Adrenal gland (tissue), 9 donors: ENCODE measurements at regions not wholly inside any gene's neighbourhood (a gene's known extent, or its start where the extent isn't known, plus 50 kb on each side); places are given as distances from the start of the nearest gene placed in this dataset.

Experiments
- DNase-seq, 7 donors: peaks; one replicate each; pipeline ENCODE4 v3.0.0-alpha.2; 2019 to 2020
- H3K27ac ChIP-seq, 5 donors: fragments of 200-600 bp; sonication (generic) in 4 of 5; 1 replicate in 3 of 5; 2 replicates in 2 of 5; pipeline versions ENCODE4 v1.5.1 to v1.8.0; 2016 to 2020; ENCODE audit warnings: mild to moderate bottlenecking in 1 of 5
- H3K27me3 ChIP-seq: fragments of 200-600 bp; 2 replicates; pipeline ENCODE4 v1.8.0; 2021
- H3K36me3 ChIP-seq, 2 donors: fragments of 200-600 bp; replicated peaks in 1 of 2; 1 replicate in 1 of 2; 2 replicates in 1 of 2; pipeline versions ENCODE4 v1.5.1 to v1.8.0; 2018 to 2022
- H3K4me1 ChIP-seq, 2 donors: fragments of 200-600 bp; replicated peaks in 1 of 2; 1 replicate in 1 of 2; 2 replicates in 1 of 2; pipeline versions ENCODE4 v1.5.1 to v1.8.0; 2018 to 2021
- H3K4me3 ChIP-seq, 4 donors: fragments of 200-600 bp; sonication (generic) in 3 of 4; one replicate each; pipeline ENCODE4 v1.5.1; 2016 to 2018
- H3K9me3 ChIP-seq, 3 donors: fragments of 200-600 bp; sonication (generic) in 1 of 3; replicated peaks in 1 of 3; 1 replicate in 2 of 3; 2 replicates in 1 of 3; pipeline versions ENCODE4 v1.5.1 to v1.8.0; 2016 to 2021
- POLR2A ChIP-seq, 2 donors: fragments of 450-650 bp; IDR thresholded peaks; one replicate each; pipeline ENCODE4 v1.6.1; 2017; ENCODE audit warnings: antibody characterized with exemption in 2 of 2, mild to moderate bottlenecking in 2 of 2, moderate library complexity in 1 of 2
- WGBS, 4 donors: extraction: QIAGEN DNeasy Blood & Tissue Kit in 2 of 4; methylation state at CpG; one replicate each; pipeline versions ENCODE4 v1.1.5 to v1.1.7; 2013 to 2017; 5-methylcytosine and 5-hydroxymethylcytosine counted together
- intact Hi-C, 2 donors: fragments of 100-400 bp; cut with DNase I; formaldehyde crosslinking; loops; one replicate each; pipeline versions ENCODE4 v1.14.1 to v1.15.0; 2022 to 2023
- TF ChIP-seq, protein P1 (sequence below), 6 experiments: fragments of 450-650 bp in 4 of 6; fragments of 200-600 bp in 2 of 6; sonication (generic) in 1 of 6; IDR thresholded peaks; 1 replicate in 5 of 6; 2 replicates in 1 of 6; pipeline versions ENCODE4 v1.5.1 to v1.8.0; 2016 to 2021; ENCODE audit warnings: antibody characterized with exemption in 6 of 6, mild to moderate bottlenecking in 2 of 6, moderate library complexity in 1 of 6
- donor health status: healthy with polysubstance abuse.
- donor health status: Bipolar disorder and iron deficiency.
- donor health status: DM: yes; HTN: yes; CAD: no.
- donor health status: DM: no; HTN: no; CAD: no.
- donor health status: DM: no; HTN: no; CAD: no.

DNA sequence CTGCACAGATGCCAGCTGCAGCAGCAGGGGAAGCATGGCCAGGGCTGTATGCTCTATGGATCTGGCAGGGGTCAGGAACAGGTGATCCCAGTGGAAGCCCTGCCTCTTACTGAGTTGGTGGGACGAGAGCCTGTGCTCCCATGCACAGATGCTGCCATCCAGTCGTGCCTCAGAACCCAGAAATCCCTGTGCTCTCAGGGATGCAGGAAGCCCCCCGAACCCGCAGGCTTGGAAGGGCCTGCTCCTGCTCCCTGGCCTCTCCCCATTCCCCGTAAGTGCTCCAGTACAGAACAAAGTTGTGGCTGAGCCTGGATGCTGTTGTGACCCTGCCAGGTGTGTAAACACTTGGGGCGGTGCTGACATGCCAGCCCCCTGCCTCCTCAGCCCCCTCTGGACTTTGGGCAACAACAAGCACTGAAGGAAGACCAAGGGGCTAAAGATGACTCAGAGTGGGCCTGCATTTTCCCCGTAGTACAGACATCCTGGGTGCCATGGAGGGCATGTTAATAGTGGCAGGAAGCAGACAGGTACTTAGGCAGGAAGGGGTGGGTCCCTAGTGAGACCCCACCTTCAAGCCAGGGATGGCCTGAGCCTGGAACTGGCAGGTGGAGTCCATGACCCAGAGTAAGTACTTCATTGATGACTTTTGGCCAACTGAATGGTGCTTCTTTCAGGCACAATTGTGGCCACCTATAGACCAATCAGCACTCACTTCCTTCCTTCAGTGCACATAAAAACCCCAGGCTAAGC lies 1640.7 kb downstream of the C4orf33 start:
- TF ChIP-seq, protein P1, sequence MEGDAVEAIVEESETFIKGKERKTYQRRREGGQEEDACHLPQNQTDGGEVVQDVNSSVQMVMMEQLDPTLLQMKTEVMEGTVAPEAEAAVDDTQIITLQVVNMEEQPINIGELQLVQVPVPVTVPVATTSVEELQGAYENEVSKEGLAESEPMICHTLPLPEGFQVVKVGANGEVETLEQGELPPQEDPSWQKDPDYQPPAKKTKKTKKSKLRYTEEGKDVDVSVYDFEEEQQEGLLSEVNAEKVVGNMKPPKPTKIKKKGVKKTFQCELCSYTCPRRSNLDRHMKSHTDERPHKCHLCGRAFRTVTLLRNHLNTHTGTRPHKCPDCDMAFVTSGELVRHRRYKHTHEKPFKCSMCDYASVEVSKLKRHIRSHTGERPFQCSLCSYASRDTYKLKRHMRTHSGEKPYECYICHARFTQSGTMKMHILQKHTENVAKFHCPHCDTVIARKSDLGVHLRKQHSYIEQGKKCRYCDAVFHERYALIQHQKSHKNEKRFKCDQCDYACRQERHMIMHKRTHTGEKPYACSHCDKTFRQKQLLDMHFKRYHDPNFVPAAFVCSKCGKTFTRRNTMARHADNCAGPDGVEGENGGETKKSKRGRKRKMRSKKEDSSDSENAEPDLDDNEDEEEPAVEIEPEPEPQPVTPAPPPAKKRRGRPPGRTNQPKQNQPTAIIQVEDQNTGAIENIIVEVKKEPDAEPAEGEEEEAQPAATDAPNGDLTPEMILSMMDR (IDR thresholded peaks at IDR 0.05), result no peak
- TF ChIP-seq POLR2A (IDR thresholded peaks at IDR 0.05), result no peak
- intact Hi-C loops, result no loop called here
- DNase-seq, result no peak
- Histone ChIP-seq H3K9me3 (no peaks in the 10 kb centered on the region), H3K4me3 (no peak overlapping the region), H3K36me3 (no peaks in the 10 kb centered on the region), H3K27me3 (no peaks in the 10 kb centered on the region), H3K4me1 (no peaks in the 10 kb centered on the region), H3K27ac (no peak overlapping the region)
- 74 to 80% (median 78%) methylated on average over 5 to 7 of the region's 7 CpGs for WGBS, 4 donors

DNA sequence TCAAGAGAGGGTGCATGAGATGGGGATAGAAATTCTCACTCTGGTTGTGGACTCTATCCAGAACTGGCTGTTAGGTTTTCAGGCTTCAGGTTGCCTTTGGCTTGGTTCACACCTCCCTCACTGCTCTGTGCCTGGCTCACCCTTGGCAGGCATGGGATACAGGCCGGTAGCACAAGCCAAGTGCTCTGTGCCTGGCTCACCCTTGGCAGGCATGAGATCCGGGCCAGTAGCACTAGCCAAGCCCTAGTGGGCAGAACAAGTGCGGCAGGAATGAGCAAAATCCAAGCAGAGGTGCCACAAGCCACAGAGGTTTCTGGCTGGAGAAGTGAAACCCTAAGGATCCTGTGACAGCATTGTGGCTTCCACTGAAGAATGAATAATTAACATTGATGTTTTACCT lies 1642.3 kb downstream of the C4orf33 start:
- no peaks in the 10 kb centered on the region for H3K27me3 ChIP-seq
- WGBS, 4 donors, result 58 to 76% (median 69%) methylated on average over 2 to 3 of the region's 3 CpGs
- no peak overlapping the region for H3K4me3 ChIP-seq
- no peaks in the 10 kb centered on the region for H3K4me1 ChIP-seq
- intact Hi-C loops, result no loop called here
- no peak overlapping the region for H3K27ac ChIP-seq
- no peaks in the 10 kb centered on the region for H3K9me3 ChIP-seq
- H3K36me3 ChIP-seq, result no peaks in the 10 kb centered on the region
- TF ChIP-seq, protein P1 (IDR thresholded peaks at IDR 0.05), result no peak
- no peak for TF ChIP-seq POLR2A (IDR thresholded peaks at IDR 0.05)
- DNase-seq, result no peak

DNA sequence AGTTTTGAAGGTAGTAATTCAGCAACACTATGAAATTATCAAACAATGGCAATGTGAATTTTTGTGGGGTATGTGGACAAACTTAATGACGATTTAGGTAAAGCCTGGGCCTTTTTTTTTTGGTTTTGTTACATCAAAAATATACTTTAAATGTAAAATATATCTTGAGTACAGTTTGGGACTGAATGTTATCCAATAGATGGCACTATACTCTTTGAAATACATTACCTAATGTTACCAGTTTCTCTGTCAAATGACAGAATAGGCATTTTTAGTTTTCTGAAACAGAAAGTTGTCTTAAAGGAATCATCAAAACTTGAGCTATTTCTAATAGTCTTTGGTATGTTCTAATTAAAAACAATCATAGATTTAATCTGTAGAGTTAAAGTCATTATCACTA lies 1651.9 kb downstream of the C4orf33 start:
- no peak overlapping the region for H3K4me3 ChIP-seq
- WGBS, 4 donors, result 8 to 18% (median 12%) methylated on average over 1 of the region's 1 CpG
- TF ChIP-seq, protein P1 (IDR thresholded peaks at IDR 0.05), result no peak
- no peak for TF ChIP-seq POLR2A (IDR thresholded peaks at IDR 0.05)
- H3K27ac ChIP-seq, result no peak overlapping the region
- H3K36me3 ChIP-seq, result no peaks in the 10 kb centered on the region
- intact Hi-C loops, result no loop called here
- H3K9me3 ChIP-seq, result peaks cover 0 to 6% (median 0%) of the 10 kb centered on the region in 3 donors
- H3K4me1 ChIP-seq, result no peaks in the 10 kb centered on the region
- DNase-seq, result no peak
- H3K27me3 ChIP-seq, result no peaks in the 10 kb centered on the region

DNA sequence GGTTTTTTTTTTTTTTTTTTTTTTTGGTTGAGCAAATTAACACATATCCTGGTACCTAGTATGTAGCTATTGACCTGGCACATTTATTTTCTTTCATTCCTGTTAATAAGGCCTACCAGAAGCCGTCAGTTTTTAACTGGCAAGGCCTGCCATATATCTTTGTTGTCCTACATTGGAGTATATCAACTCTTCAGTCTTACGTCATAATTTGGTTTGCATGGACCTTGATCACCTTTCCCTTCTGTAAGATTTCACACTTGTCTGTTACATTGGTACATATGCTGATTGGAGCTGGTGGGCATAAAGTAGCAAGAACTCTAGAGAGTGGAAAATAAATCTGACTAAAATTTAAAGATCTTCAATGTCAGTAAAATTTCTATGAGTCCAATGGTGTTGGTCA lies 1658.0 kb downstream of the C4orf33 start:
- Histone ChIP-seq H3K9me3 (no peaks in the 10 kb centered on the region), H3K27me3 (no peaks in the 10 kb centered on the region), H3K27ac (no peak overlapping the region), H3K4me1 (no peaks in the 10 kb centered on the region), H3K4me3 (no peak overlapping the region), H3K36me3 (no peaks in the 10 kb centered on the region)
- TF ChIP-seq POLR2A (IDR thresholded peaks at IDR 0.05), result no peak
- TF ChIP-seq, protein P1 (IDR thresholded peaks at IDR 0.05), result no peak
- DNase-seq, result no peak
- intact Hi-C loops, result no loop called here
- 82 to 93% (median 83%) methylated on average over 2 of the region's 2 CpGs for WGBS, 4 donors
